ENCODE measurements at regions not wholly inside any gene's neighbourhood (a gene's known extent, or its start where the extent isn't known, plus 50 kb on each side); places are given as distances from the start of the nearest gene placed in this dataset.
A peak's percentile ranks its signal among the peaks of the same experiment; 100 is the strongest.
"Not testable (repeated sequence)": the region's sequence is repeated elsewhere in the genome, so short reads cannot be mapped to it uniquely, and the experiment has no call there.

GRCh38 chr3:182330646-182331045 is 462.7 kb upstream of the ATP11B start:
- no peaks in the 10 kb centered on the region for H3K36me3 ChIP-seq (ENCODE audit: control insufficient read depth, insufficient read depth, low read length)
- TF ChIP-seq CTCF (conservative IDR thresholded peaks at IDR 0.05), result no peak
- DNase-seq, result no peak
- H3K9me3 ChIP-seq (ENCODE audit: control insufficient read depth, low read length), result peaks cover 2% of the 10 kb centered on the region
- H3K4me3 ChIP-seq (ENCODE audit: low read length), result no peak overlapping the region
- no peaks in the 10 kb centered on the region for H3K27me3 Mint-ChIP-seq (ENCODE audit: insufficient read depth)
- H3K36me3 Mint-ChIP-seq (ENCODE audit: low read depth), result no peaks in the 10 kb centered on the region
- peaks cover 7% of the 10 kb centered on the region for H3K9me3 Mint-ChIP-seq
- H3K27me3 ChIP-seq (ENCODE audit: control insufficient read depth, insufficient read depth, low read length, poor library complexity, severe bottlenecking), result no peaks in the 10 kb centered on the region
- no peak overlapping the region for H3K9ac ChIP-seq (ENCODE audit: extremely low read depth, low read length, poor library complexity, severe bottlenecking)
- no peaks in the 10 kb centered on the region for H3K4me1 ChIP-seq (ENCODE audit: control insufficient read depth, insufficient read depth, low read length)
- peaks cover 6% of the 10 kb centered on the region for H3K4me1 Mint-ChIP-seq
- H3K4me3 Mint-ChIP-seq, result no peak overlapping the region
- no peak overlapping the region for H3K27ac Mint-ChIP-seq
- no peak overlapping the region for H3K27ac ChIP-seq (ENCODE audit: low read depth, low read length)

GRCh38 chr3:182331341-182331740 is 462.0 kb upstream of the ATP11B start:
- H3K27me3 ChIP-seq (ENCODE audit: control insufficient read depth, insufficient read depth, low read length, poor library complexity, severe bottlenecking), result no peaks in the 10 kb centered on the region
- Mint-ChIP-seq H3K9me3 (peaks cover 8% of the 10 kb centered on the region), H3K27me3 (ENCODE audit: insufficient read depth) (no peaks in the 10 kb centered on the region), H3K36me3 (ENCODE audit: low read depth) (no peaks in the 10 kb centered on the region), H3K27ac (no peak overlapping the region), H3K4me3 (no peak overlapping the region), H3K4me1 (peaks cover 6% of the 10 kb centered on the region)
- H3K9me3 ChIP-seq (ENCODE audit: control insufficient read depth, low read length), result peaks cover 5% of the 10 kb centered on the region
- DNase-seq, result no peak
- TF ChIP-seq CTCF (conservative IDR thresholded peaks at IDR 0.05), result no peak
- H3K4me1 ChIP-seq (ENCODE audit: control insufficient read depth, insufficient read depth, low read length), result no peaks in the 10 kb centered on the region
- H3K4me3 ChIP-seq (ENCODE audit: low read length), result no peak overlapping the region
- no peak overlapping the region for H3K9ac ChIP-seq (ENCODE audit: extremely low read depth, low read length, poor library complexity, severe bottlenecking)
- H3K27ac ChIP-seq (ENCODE audit: low read depth, low read length), result no peak overlapping the region
- H3K36me3 ChIP-seq (ENCODE audit: control insufficient read depth, insufficient read depth, low read length), result no peaks in the 10 kb centered on the region
- 90 to 91% methylated on average over 1 to 4 of the region's 4 CpGs for WGBS, 2 experiments (ENCODE audit: insufficient coverage in 1 of 2, insufficient read length in 1 of 2)

GRCh38 chr3:182342252-182342651 is 451.1 kb upstream of the ATP11B start:
- peak; percentile 79 for DNase-seq
- no peaks in the 10 kb centered on the region for H3K27me3 ChIP-seq (ENCODE audit: control insufficient read depth, insufficient read depth, low read length, poor library complexity, severe bottlenecking)
- H3K9me3 Mint-ChIP-seq, result peaks cover 3% of the 10 kb centered on the region
- no peak for TF ChIP-seq CTCF (conservative IDR thresholded peaks at IDR 0.05)
- no peaks in the 10 kb centered on the region for H3K27me3 Mint-ChIP-seq (ENCODE audit: insufficient read depth)
- WGBS, 2 experiments (ENCODE audit: insufficient coverage in 1 of 2, insufficient read length in 1 of 2), result 50 to 62% methylated on average over 1 of the region's 1 CpG
- H3K4me1 ChIP-seq (ENCODE audit: control insufficient read depth, insufficient read depth, low read length), result no peaks in the 10 kb centered on the region
- no peak overlapping the region for H3K27ac Mint-ChIP-seq
- peaks cover 5% of the 10 kb centered on the region for H3K4me1 Mint-ChIP-seq
- no peaks in the 10 kb centered on the region for H3K36me3 ChIP-seq (ENCODE audit: control insufficient read depth, insufficient read depth, low read length)
- H3K9ac ChIP-seq (ENCODE audit: extremely low read depth, low read length, poor library complexity, severe bottlenecking), result no peak overlapping the region
- H3K9me3 ChIP-seq (ENCODE audit: control insufficient read depth, low read length), result no peaks in the 10 kb centered on the region
- H3K4me3 ChIP-seq (ENCODE audit: low read length), result no peak overlapping the region
- H3K27ac ChIP-seq (ENCODE audit: low read depth, low read length), result no peak overlapping the region
- H3K36me3 Mint-ChIP-seq (ENCODE audit: low read depth), result no peaks in the 10 kb centered on the region
- H3K4me3 Mint-ChIP-seq, result no peak overlapping the region

GRCh38 chr3:182344026-182344425 is 449.3 kb upstream of the ATP11B start:
- not testable (repeated sequence) for H3K27ac ChIP-seq (ENCODE audit: low read depth, low read length); DNase-seq; H3K36me3 ChIP-seq (ENCODE audit: control insufficient read depth, insufficient read depth, low read length); H3K27ac Mint-ChIP-seq; H3K4me3 ChIP-seq (ENCODE audit: low read length); H3K4me1 Mint-ChIP-seq; H3K9me3 ChIP-seq (ENCODE audit: control insufficient read depth, low read length); H3K36me3 Mint-ChIP-seq (ENCODE audit: low read depth); H3K9ac ChIP-seq (ENCODE audit: extremely low read depth, low read length, poor library complexity, severe bottlenecking); H3K27me3 ChIP-seq (ENCODE audit: control insufficient read depth, insufficient read depth, low read length, poor library complexity, severe bottlenecking); H3K4me1 ChIP-seq (ENCODE audit: control insufficient read depth, insufficient read depth, low read length); H3K27me3 Mint-ChIP-seq (ENCODE audit: insufficient read depth); H3K4me3 Mint-ChIP-seq; H3K9me3 Mint-ChIP-seq
